GM12873 (cell line): ENCODE measurements at regions not wholly inside any gene's neighbourhood (a gene's known extent, or its start where the extent isn't known, plus 50 kb on each side); places are given as distances from the start of the nearest gene placed in this dataset.

ENCODE experiments used
- TF ChIP-seq, protein P1 (sequence below): IDR thresholded peaks from 2 replicates; pipeline ENCODE4 v1.5.1; 2012; ENCODE audit warnings: low read depth, mild to moderate bottlenecking, moderate library complexity, low read length, control low read depth; ENCODE audit not compliant: insufficient read depth; ENCODE audit errors: missing control alignments

DNA sequence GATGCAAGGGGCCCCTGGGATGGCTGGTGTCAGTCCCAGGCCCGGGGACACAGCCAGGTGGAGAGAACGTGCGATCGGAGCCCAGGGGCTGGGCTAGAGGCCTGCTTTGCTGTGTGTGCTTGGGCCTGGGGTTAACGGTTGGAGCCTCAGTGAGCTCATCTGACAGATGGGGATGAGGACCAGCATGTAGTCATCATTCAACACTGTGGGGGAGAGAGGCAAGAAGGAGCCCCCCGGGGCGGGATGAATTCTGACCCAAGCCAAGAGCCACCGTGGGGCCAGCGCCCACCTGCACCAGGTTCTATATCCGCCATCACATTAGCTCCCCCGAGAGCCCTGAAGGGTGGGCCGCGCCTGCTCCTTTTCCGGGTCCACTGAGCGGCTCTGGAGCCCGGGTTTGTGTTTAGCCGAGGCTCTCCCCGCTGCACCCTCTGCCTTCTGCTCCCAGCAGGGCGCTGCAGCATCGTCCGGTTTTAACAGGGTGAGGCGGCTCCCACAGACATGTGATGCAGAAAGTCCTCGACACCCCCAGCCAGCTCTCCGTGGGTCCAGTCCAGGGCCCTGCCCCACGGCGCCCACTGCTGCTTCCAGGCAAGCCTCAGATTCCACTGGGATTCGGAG lies 365.7 kb downstream of the SEC14L1 start:
- TF ChIP-seq, protein P1, sequence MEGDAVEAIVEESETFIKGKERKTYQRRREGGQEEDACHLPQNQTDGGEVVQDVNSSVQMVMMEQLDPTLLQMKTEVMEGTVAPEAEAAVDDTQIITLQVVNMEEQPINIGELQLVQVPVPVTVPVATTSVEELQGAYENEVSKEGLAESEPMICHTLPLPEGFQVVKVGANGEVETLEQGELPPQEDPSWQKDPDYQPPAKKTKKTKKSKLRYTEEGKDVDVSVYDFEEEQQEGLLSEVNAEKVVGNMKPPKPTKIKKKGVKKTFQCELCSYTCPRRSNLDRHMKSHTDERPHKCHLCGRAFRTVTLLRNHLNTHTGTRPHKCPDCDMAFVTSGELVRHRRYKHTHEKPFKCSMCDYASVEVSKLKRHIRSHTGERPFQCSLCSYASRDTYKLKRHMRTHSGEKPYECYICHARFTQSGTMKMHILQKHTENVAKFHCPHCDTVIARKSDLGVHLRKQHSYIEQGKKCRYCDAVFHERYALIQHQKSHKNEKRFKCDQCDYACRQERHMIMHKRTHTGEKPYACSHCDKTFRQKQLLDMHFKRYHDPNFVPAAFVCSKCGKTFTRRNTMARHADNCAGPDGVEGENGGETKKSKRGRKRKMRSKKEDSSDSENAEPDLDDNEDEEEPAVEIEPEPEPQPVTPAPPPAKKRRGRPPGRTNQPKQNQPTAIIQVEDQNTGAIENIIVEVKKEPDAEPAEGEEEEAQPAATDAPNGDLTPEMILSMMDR: no peak

DNA sequence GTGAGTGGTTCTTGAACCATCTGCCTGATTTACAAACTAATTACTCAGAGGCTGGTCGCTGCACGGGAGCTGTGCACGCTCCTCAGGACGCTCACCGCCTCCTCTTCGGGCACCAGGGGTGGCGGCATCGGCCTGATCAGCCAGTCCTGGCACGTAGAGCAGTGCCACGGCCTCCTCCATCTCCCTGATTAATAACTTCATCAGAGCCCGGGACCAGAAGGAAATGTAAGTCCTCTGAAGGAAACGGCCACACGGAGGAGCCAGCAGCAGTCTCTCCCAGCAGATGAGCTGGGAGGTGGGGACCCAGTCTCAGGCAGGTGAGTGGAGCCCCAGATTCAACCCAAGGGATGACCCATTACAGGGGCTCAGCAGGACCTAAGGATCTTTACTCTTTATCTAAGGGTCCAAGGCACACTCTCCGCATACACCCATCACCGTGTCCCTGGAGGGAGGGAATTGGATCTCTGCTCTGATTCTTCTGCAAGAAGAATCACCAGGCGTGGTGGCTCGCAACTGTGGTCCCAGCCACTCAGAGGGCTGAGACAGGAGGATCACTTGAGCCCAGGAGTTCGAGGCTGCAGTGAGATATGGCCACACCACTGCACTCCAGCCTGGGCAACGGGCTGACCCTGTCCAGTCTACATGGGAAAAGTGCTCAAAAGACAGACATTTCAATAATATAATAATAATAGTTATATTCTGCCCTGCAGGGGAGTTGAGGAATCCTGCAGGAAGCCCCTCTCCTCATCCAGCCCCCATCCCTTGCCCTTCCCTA lies 366.5 kb downstream of the SEC14L1 start:
- TF ChIP-seq, protein P1: no peak

DNA sequence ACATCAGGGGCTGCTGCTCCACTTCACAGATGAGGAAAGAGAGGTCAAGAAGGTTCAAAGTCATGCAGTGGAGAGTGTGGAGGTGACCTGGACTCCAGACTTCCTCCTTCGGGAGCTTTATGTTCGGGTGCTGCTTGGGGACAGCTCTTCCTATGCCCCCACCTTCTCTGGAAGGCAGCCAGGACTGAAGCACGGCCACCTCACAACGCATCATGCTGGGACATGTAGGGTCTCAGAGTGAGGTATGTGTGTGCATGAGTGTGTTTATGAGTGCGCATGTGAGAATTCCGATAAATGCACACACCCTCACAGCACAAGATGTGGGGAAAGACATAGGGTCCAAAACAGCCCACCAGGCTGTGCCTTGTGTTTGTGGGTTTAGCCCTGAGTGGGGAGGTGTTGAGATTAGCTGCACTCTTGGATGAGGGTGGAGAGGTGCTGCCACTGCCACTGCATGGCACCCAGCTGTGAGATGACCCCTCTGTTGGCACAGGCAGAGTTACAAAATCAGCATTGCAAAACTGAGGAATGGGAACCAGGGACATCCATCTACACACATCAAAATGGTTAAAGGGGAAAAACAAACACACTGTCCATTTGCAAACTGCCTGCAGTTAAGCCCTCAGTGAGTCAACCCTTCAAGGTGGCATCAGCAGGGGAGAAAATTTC lies 367.4 kb downstream of the SEC14L1 start:
- TF ChIP-seq, protein P1: no peak

DNA sequence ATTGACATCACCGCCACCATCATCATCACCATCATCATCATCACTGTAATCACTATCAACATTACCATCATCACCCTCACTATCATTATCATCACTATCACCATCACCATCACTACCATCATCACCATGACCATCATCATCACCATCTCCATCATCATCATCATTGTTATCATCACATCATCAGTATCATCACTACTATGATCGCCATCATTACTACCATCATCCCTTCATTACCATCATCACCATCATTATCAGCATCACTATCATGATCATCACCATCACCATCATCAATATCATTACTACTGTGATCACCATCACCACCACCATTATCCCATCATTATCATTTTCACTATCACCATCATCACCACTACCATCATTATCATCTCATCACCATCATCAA lies 368.3 kb downstream of the SEC14L1 start:
- TF ChIP-seq, protein P1: no peak

DNA sequence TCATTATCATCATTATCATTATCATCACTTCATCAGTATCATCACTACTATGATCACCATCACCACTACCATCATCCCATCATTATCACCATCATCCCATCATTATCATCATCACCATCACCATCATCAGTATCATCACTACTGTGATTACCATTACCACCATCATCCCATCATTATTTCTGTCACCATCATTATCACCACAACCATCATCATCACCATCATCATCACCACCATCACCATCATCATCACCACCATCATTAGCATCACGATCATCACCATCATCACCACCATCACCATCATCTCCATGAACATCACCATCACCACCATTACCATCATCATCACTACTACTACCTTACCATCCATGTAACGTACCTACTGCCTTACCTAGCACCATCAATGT lies 368.8 kb downstream of the SEC14L1 start:
- TF ChIP-seq, protein P1: no peak

DNA sequence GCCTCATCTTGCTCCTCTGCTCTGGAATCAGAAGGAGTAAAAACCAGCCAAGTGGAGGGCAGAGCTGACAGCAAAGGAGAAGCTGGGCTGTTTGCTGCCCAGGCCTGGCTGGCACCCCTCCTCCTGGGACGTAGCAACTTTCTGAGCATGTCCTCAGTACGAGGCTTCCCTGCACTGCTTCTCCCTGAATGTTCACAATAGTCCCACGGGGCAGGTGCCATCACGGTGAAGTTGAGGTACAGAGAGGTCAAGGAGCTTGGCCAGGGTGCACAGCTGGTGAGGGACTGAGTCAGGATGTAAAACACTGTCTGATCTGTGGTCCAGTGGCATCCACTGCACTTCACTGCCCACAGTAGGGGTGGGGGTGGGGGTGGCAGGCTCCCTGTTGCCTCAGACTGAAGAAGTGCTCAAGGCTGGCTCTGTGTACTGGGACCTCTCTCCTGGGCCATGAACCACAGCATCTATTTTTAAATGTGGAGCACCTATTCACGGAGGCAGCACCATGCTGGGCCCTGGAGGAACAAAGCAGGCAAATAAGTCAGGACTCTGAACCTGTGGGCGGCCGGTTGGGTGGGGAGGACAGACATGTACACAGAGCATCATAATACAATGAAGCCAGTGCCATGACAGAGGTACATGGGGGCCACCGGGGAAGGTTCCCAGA lies 369.5 kb downstream of the SEC14L1 start:
- TF ChIP-seq, protein P1: no peak
